SK-N-SH (cell line): ENCODE measurements at regions not wholly inside any gene's neighbourhood (a gene's known extent, or its start where the extent isn't known, plus 50 kb on each side); places are given as distances from the start of the nearest gene placed in this dataset.

ENCODE experiments used
- CTCF ChIA-PET: fragments of 300-600, 350-600 bp; formaldehyde crosslinking; extraction: SDS; loops from one replicate; lab custom pipeline; 2021; lab: Yijun Ruan, JAX
- POLR2A ChIA-PET: fragments of 350-600 bp; sonication (Branson Sonifier 250); formaldehyde crosslinking; extraction: SDS; loops from one replicate; lab custom pipeline; 2020; ENCODE audit warnings: antibody characterized with exemption, inconsistent platforms; lab: Yijun Ruan, JAX
- DNase-seq: peaks from one replicate; pipeline ENCODE4 v3.0.0; 2012
- H2AFZ ChIP-seq: fragments of 200-600 bp; sonication (generic); 2 replicates; pipeline ENCODE4 v1.8.1; 2016; ENCODE audit warnings: antibody characterized with exemption, mild to moderate bottlenecking, low read depth
- H3F3A ChIP-seq: fragments of 200-600 bp; sonication (generic); replicated peaks from 2 replicates; pipeline ENCODE3; 2016; ENCODE audit warnings: antibody characterized with exemption, mild to moderate bottlenecking; ENCODE audit not compliant: insufficient read depth
- H3K27ac ChIP-seq, 2 experiments: fragments of 200-500 bp in 1 of 2; fragments of 200-600 bp in 1 of 2; sonication (Bioruptor generic) in 1 of 2; sonication (generic), shearing (Covaris generic) in 1 of 2; 2 replicates each; pipeline versions ENCODE4 v1.5.1 to v1.6.1; 2014 to 2016; ENCODE audit warnings: low read depth in 2 of 2, inconsistent platforms in 1 of 2, low read length in 1 of 2, mild to moderate bottlenecking in 1 of 2, mixed read lengths in 1 of 2
- H3K27me3 ChIP-seq: fragments of 200-600 bp; sonication (generic), shearing (Covaris generic); 2 replicates; pipeline ENCODE4 v1.6.1; 2016; ENCODE audit warnings: mixed run types; ENCODE audit not compliant: insufficient read depth
- H3K36me3 ChIP-seq, 2 experiments: fragments of 200-500 bp in 1 of 2; fragments of 200-600 bp in 1 of 2; sonication (Bioruptor generic) in 1 of 2; sonication (generic) in 1 of 2; replicated peaks in 1 of 2; 2 replicates each; pipeline versions ENCODE3 to v1.5.1; 2014 to 2016; ENCODE audit warnings: low read length in 1 of 2, mild to moderate bottlenecking in 1 of 2; ENCODE audit not compliant: insufficient read depth in 2 of 2, control insufficient read depth in 1 of 2
- H3K4me1 ChIP-seq, 2 experiments: fragments of 200-500 bp in 1 of 2; fragments of 200-600 bp in 1 of 2; sonication (Bioruptor generic) in 1 of 2; sonication (generic), shearing (Covaris generic) in 1 of 2; 2 replicates each; pipeline versions ENCODE4 v1.5.1 to v1.6.1; 2014 to 2016; ENCODE audit warnings: low read depth in 1 of 2, low read length in 1 of 2, mixed run types in 1 of 2; ENCODE audit not compliant: insufficient read depth in 2 of 2, control insufficient read depth in 1 of 2
- H3K4me2 ChIP-seq: fragments of 200-600 bp; sonication (generic), shearing (Covaris generic); 2 replicates; pipeline ENCODE4 v1.6.1; 2017; ENCODE audit warnings: mixed run types
- H3K4me3 ChIP-seq, 2 experiments: fragments of 200-500 bp in 1 of 2; fragments of 200-600 bp in 1 of 2; sonication (Bioruptor generic) in 1 of 2; sonication (generic), shearing (Covaris generic) in 1 of 2; 2 replicates each; pipeline versions ENCODE4 v1.5.1 to v1.8.1; 2014 to 2016; ENCODE audit warnings: low read depth in 2 of 2, inconsistent platforms in 1 of 2, low read length in 1 of 2, mild to moderate bottlenecking in 1 of 2, mixed read lengths in 1 of 2, moderate library complexity in 1 of 2
- H3K79me2 ChIP-seq: fragments of 200-600 bp; sonication (generic); 2 replicates; pipeline ENCODE4 v1.8.1; 2017; ENCODE audit warnings: mild to moderate bottlenecking; ENCODE audit not compliant: insufficient read depth
- H3K9ac ChIP-seq: fragments of 200-600 bp; sonication (generic); 2 replicates; pipeline ENCODE4 v1.6.1; 2017; ENCODE audit warnings: mixed run types
- H3K9me2 ChIP-seq: fragments of 200-600 bp; sonication (generic); 2 replicates; pipeline ENCODE4 v1.6.1; 2017; ENCODE audit warnings: mixed run types
- H3K9me3 ChIP-seq: fragments of 200-600 bp; sonication (generic); 2 replicates; pipeline ENCODE4 v1.6.1; 2017; ENCODE audit warnings: mixed run types, mild to moderate bottlenecking, moderate library complexity
- H4K20me1 ChIP-seq: fragments of 200-600 bp; sonication (generic); 2 replicates; pipeline ENCODE4 v1.6.1; 2017; ENCODE audit warnings: mild to moderate bottlenecking, mixed run types; ENCODE audit not compliant: insufficient read depth
- CTCF ChIP-seq: fragments of 200-600 bp; sonication (generic); IDR thresholded peaks from 2 replicates; pipeline ENCODE4 v1.6.1; 2017; ENCODE audit warnings: antibody characterized with exemption, mild to moderate bottlenecking, moderate library complexity
- EP300 ChIP-seq, 2 experiments: IDR thresholded peaks; 2 replicates each; pipeline versions ENCODE4 v1.4.0 to v1.6.1; 2012; ENCODE audit warnings: borderline replicate concordance in 1 of 2, low read depth in 1 of 2, low read length in 1 of 2
- EZH2phosphoT487 ChIP-seq: fragments of 200-600 bp; sonication (generic); IDR thresholded peaks from 2 replicates; pipeline ENCODE4 v1.6.1; 2017; ENCODE audit warnings: low read depth, mixed run types, mild to moderate bottlenecking, antibody characterized with exemption, moderate library complexity, borderline replicate concordance
- FOXM1 ChIP-seq: IDR thresholded peaks from 2 replicates; pipeline ENCODE4 v1.4.0; 2012; ENCODE audit warnings: low read depth, mild to moderate bottlenecking
- GABPA ChIP-seq: IDR thresholded peaks from 2 replicates; pipeline ENCODE4 v1.4.0; 2012; ENCODE audit warnings: low read depth, mild to moderate bottlenecking
- GATA2 ChIP-seq: sonication (generic); formaldehyde crosslinking; IDR thresholded peaks from 2 replicates; pipeline ENCODE4 v1.5.0; 2020; ENCODE audit warnings: mild to moderate bottlenecking, missing genetic modification reagents
- IRF3 ChIP-seq: fragments of 150-350 bp; IDR thresholded peaks from 2 replicates; pipeline ENCODE4 v1.6.1; 2016; ENCODE audit warnings: mild to moderate bottlenecking, low read depth, low read length
- JUND ChIP-seq: IDR thresholded peaks from 2 replicates; pipeline ENCODE4 v1.4.0; 2012
- MAX ChIP-seq: IDR thresholded peaks from 2 replicates; pipeline ENCODE4 v1.4.0; 2012; ENCODE audit warnings: low read depth
- POLR2AphosphoS5 ChIP-seq: IDR thresholded peaks from 2 replicates; pipeline ENCODE4 v1.6.1; 2012; ENCODE audit warnings: low read depth, low read length
- RCOR1 ChIP-seq: fragments of 150-350 bp; IDR thresholded peaks from 2 replicates; pipeline ENCODE4 v1.6.1; 2017; ENCODE audit warnings: antibody characterized with exemption, low read length
- RFX5 ChIP-seq: IDR thresholded peaks from 2 replicates; pipeline ENCODE4 v1.6.1; 2012; ENCODE audit warnings: mild to moderate bottlenecking, improper control_type of control experiment, low read length
- RXRA ChIP-seq: IDR thresholded peaks from 2 replicates; pipeline ENCODE4 v1.4.0; 2012; ENCODE audit warnings: low read depth, mild to moderate bottlenecking, borderline replicate concordance
- TEAD4 ChIP-seq: IDR thresholded peaks from 2 replicates; pipeline ENCODE4 v1.4.0; 2012; ENCODE audit warnings: mild to moderate bottlenecking, borderline replicate concordance; ENCODE audit not compliant: insufficient read depth
- ZBTB33 ChIP-seq: IDR thresholded peaks from 2 replicates; pipeline ENCODE4 v1.4.0; 2012; ENCODE audit warnings: low read depth, borderline replicate concordance

- Histone ChIP-seq H3K27me3 (no peaks in the 10 kb centered on the region), H3K9me3 (no peaks in the 10 kb centered on the region), H3F3A (no peaks in the 10 kb centered on the region), H3K4me3 (no peak overlapping the region), H3K9ac (no peak overlapping the region), H4K20me1 (no peaks in the 10 kb centered on the region), H3K36me3 (no peaks in the 10 kb centered on the region), H3K4me1 (no peaks in the 10 kb centered on the region), H2AFZ (no peak overlapping the region)
- TF ChIP-seq RFX5 (no peak), IRF3 (no peak), EZH2phosphoT487 (no peak), POLR2AphosphoS5 (no peak), CTCF (no peak), GATA2 (CRISPR knock-in tag) (no peak), MAX (no peak), FOXM1 (no peak), ZBTB33 (no peak), RCOR1 (no peak), JUND (no peak), RXRA (no peak), TEAD4 (no peak), EP300 (IDR thresholded peaks at IDR 0.05; ENCODE audit: borderline replicate concordance in 1 of 2, low read depth in 1 of 2, low read length in 1 of 2) (no peak), GABPA (no peak)
- TF ChIP-seq, all 33 proteins: peak for 0
- no peak overlapping the region for H3K4me2 ChIP-seq
- H3K27ac ChIP-seq: no peak overlapping the region
- ChIA-PET CTCF (no interaction called here), POLR2A (no interaction called here)
- H3K9me2 ChIP-seq: no peaks in the 10 kb centered on the region
- H3K79me2 ChIP-seq: no peaks in the 10 kb centered on the region
- no peak for DNase-seq
Measured at GRCh38 chr6:67593247-67593646, 1041.8 kb upstream of the ADGRB3 start.
